A673 (cell line): ENCODE measurements at regions not wholly inside any gene's neighbourhood (a gene's known extent, or its start where the extent isn't known, plus 50 kb on each side); places are given as distances from the start of the nearest gene placed in this dataset.

ENCODE experiments used
- BruUV-seq: library from RNA; stranded (reverse); fragments of 400-500 nt; replicated peaks from 2 replicates; lab custom pipeline; 2021; lab: Mats Ljungman, UMichigan
- CTCF ChIA-PET: fragments of 300-600 bp; sonication (Branson Sonifier 250); formaldehyde crosslinking; loops from one replicate; lab custom pipeline; 2022; ENCODE audit warnings: antibody characterized with exemption; lab: Charles Lee
- POLR2A ChIA-PET: fragments of 300-600 bp; sonication (Branson Sonifier 250); formaldehyde crosslinking; loops from one replicate; lab custom pipeline; 2022; ENCODE audit warnings: antibody characterized with exemption; ENCODE audit not compliant: low non-redundant PET; lab: Charles Lee
- DNase-seq: peaks from one replicate; pipeline ENCODE4 v3.0.0-alpha.2; 2015; ENCODE audit warnings: low spot score
- H3K27ac ChIP-seq: fragments of 200-600 bp; sonication (generic); 2 replicates; pipeline ENCODE4 v1.5.1; 2016; ENCODE audit warnings: mixed run types, low read depth, mild to moderate bottlenecking, mixed read lengths, antibody characterized with exemption, low read length; ENCODE audit not compliant: poor library complexity, severe bottlenecking
- H3K27me3 ChIP-seq: fragments of 200-600 bp; sonication (generic); replicated peaks from 2 replicates; pipeline ENCODE4 v1.6.1; 2017; ENCODE audit warnings: mixed run types, low read depth, mild to moderate bottlenecking, mixed read lengths, antibody characterized with exemption, low read length; ENCODE audit not compliant: insufficient read depth, poor library complexity
- H3K36me3 ChIP-seq: fragments of 200-600 bp; sonication (generic); 2 replicates; pipeline ENCODE4 v1.6.1; 2016; ENCODE audit warnings: mixed run types, mild to moderate bottlenecking, mixed read lengths, antibody characterized with exemption, low read length; ENCODE audit not compliant: insufficient read depth, poor library complexity, severe bottlenecking
- H3K4me1 ChIP-seq: fragments of 200-600 bp; sonication (generic); 2 replicates; pipeline ENCODE4 v1.6.1; 2017; ENCODE audit warnings: mixed run types, mild to moderate bottlenecking, mixed read lengths, antibody characterized with exemption, low read length; ENCODE audit not compliant: insufficient read depth, poor library complexity, severe bottlenecking
- H3K4me3 ChIP-seq: fragments of 200-600 bp; sonication (generic); 2 replicates; pipeline ENCODE4 v1.5.1; 2016; ENCODE audit warnings: low read depth, mixed run types, mild to moderate bottlenecking, mixed read lengths, low read length; ENCODE audit not compliant: poor library complexity, severe bottlenecking
- H3K9me3 ChIP-seq: fragments of 200-600 bp; sonication (generic); 2 replicates; pipeline ENCODE4 v1.6.1; 2016; ENCODE audit warnings: mixed run types, low read depth, mild to moderate bottlenecking, mixed read lengths, antibody characterized with exemption, low read length; ENCODE audit not compliant: poor library complexity, severe bottlenecking
- CTCF ChIP-seq: fragments of 300-800, 200-600 bp; sonication (generic); conservative IDR thresholded peaks from 2 replicates; pipeline ENCODE4 v1.5.1; 2017; ENCODE audit warnings: low read depth, mild to moderate bottlenecking, antibody characterized with exemption, low read length, moderate library complexity, mixed read lengths
- EZH2 ChIP-seq: fragments of 200-600 bp; sonication (generic); IDR thresholded peaks from 2 replicates; pipeline ENCODE4 v1.6.1; 2017; ENCODE audit warnings: borderline replicate concordance, low read depth, mild to moderate bottlenecking, mixed read lengths, antibody characterized with exemption, low read length; ENCODE audit not compliant: poor library complexity, severe bottlenecking
- intact Hi-C: fragments of 100-400 bp; cut with micrococcal nuclease; formaldehyde crosslinking; loops from one replicate; pipeline ENCODE4 v1.10.0; 2022; ENCODE audit not compliant: unreplicated experiment

- Histone ChIP-seq H3K27me3 (peaks cover 17% of the 10 kb centered on the region), H3K36me3 (no peaks in the 10 kb centered on the region), H3K27ac (no peak overlapping the region), H3K4me1 (peaks cover 14% of the 10 kb centered on the region), H3K9me3 (peaks cover 16% of the 10 kb centered on the region), H3K4me3 (no peak overlapping the region)
- TF ChIP-seq EZH2, result no peak
- TF ChIP-seq CTCF, result no peak
- DNase-seq, result peak; percentile 49
- POLR2A ChIA-PET, result no interaction called here
- CTCF ChIA-PET, result interaction anchor here (0.6 kb wide), 1 partner anchor 857 kb away, joined by 5 read pairs; no protein-coding TSS in a partner anchor
- BruUV-seq, result no TSS peak
- intact Hi-C loops, result no loop called here
Measured at GRCh38 chr5:68046445-68046844, 169.1 kb upstream of the PIK3R1 start.

- no peak overlapping the region for H3K4me3 ChIP-seq
- CTCF ChIA-PET, result no interaction called here
- DNase-seq, result no peak
- intact Hi-C loops, result no loop called here
- no peak for TF ChIP-seq EZH2
- TF ChIP-seq CTCF, result no peak
- no peaks in the 10 kb centered on the region for H3K9me3 ChIP-seq
- peaks cover 15% of the 10 kb centered on the region for H3K4me1 ChIP-seq
- no peak overlapping the region for H3K27ac ChIP-seq
- no peaks in the 10 kb centered on the region for H3K36me3 ChIP-seq
- POLR2A ChIA-PET, result no interaction called here
- no peaks in the 10 kb centered on the region for H3K27me3 ChIP-seq
- no TSS peak for BruUV-seq
Measured at GRCh38 chr5:68041293-68041692, 174.3 kb upstream of the PIK3R1 start.

- H3K4me3 ChIP-seq, result no peak overlapping the region
- DNase-seq, result peak; percentile 36
- POLR2A ChIA-PET, result no interaction called here
Measured at GRCh38 chr5:68037546-68037945, 178.0 kb upstream of the PIK3R1 start.

More at GRCh38 chr5:68037546-68037945, 178.0 kb upstream of the PIK3R1 start:
- TF ChIP-seq CTCF (no peak), EZH2 (no peak)
- H3K27me3 ChIP-seq, result no peaks in the 10 kb centered on the region
- no peaks in the 10 kb centered on the region for H3K9me3 ChIP-seq
- H3K36me3 ChIP-seq, result no peaks in the 10 kb centered on the region
- H3K27ac ChIP-seq, result no peak overlapping the region
- intact Hi-C loops, result no loop called here
- BruUV-seq, result no TSS peak
- CTCF ChIA-PET, result no interaction called here
- peaks cover 15% of the 10 kb centered on the region for H3K4me1 ChIP-seq
